HEK293 (cell line): ENCODE measurements at regions not wholly inside any gene's neighbourhood (a gene's known extent, or its start where the extent isn't known, plus 50 kb on each side); places are given as distances from the start of the nearest gene placed in this dataset.
"Not testable (repeated sequence)": the region's sequence is repeated elsewhere in the genome, so short reads cannot be mapped to it uniquely, and the experiment has no call there.

Experiments
- TCF7L2 ChIP-seq: IDR thresholded peaks from 2 replicates; pipeline ENCODE4 v1.6.1; 2011; ENCODE audit warnings: low read depth, mild to moderate bottlenecking, inconsistent platforms, low read length, moderate library complexity, borderline replicate concordance
- ZNF174 ChIP-seq: fragments of 450-650 bp; formaldehyde crosslinking; IDR thresholded peaks from 2 replicates; pipeline ENCODE4 v1.5.0; 2017; ENCODE audit warnings: missing biosample characterization, mild to moderate bottlenecking, missing genetic modification characterization
- ZNF24 ChIP-seq: fragments of 450-650 bp; formaldehyde crosslinking; IDR thresholded peaks from 2 replicates; pipeline ENCODE4 v1.5.1; 2016; ENCODE audit warnings: missing biosample characterization, missing genetic modification characterization
- ZNF302 ChIP-seq: fragments of 450-650 bp; formaldehyde crosslinking; IDR thresholded peaks from 2 replicates; pipeline ENCODE4 v1.5.1; 2016; ENCODE audit warnings: missing biosample characterization, missing genetic modification characterization, low read depth
- ZNF350 ChIP-seq: fragments of 450-650 bp; formaldehyde crosslinking; IDR thresholded peaks from 2 replicates; pipeline ENCODE4 v1.5.0; 2017; ENCODE audit warnings: missing biosample characterization, mild to moderate bottlenecking, missing genetic modification characterization
- ZNF548 ChIP-seq: fragments of 450-650 bp; formaldehyde crosslinking; IDR thresholded peaks from 2 replicates; pipeline ENCODE4 v1.5.1; 2016; ENCODE audit warnings: missing biosample characterization, missing genetic modification characterization
- ZNF558 ChIP-seq: fragments of 450-650 bp; formaldehyde crosslinking; IDR thresholded peaks from 2 replicates; pipeline ENCODE4 v1.5.1; 2016; ENCODE audit warnings: missing biosample characterization, missing genetic modification characterization
- ZNF585B ChIP-seq: fragments of 450-650 bp; formaldehyde crosslinking; IDR thresholded peaks from 2 replicates; pipeline ENCODE4 v1.5.1; 2016; ENCODE audit warnings: missing biosample characterization, missing genetic modification characterization
- TF ChIP-seq, protein P1 (sequence below): fragments of 450-650 bp; IDR thresholded peaks from 2 replicates; pipeline ENCODE4 v1.5.1; 2018; ENCODE audit warnings: missing biosample characterization, mild to moderate bottlenecking, missing genetic modification characterization

DNA sequence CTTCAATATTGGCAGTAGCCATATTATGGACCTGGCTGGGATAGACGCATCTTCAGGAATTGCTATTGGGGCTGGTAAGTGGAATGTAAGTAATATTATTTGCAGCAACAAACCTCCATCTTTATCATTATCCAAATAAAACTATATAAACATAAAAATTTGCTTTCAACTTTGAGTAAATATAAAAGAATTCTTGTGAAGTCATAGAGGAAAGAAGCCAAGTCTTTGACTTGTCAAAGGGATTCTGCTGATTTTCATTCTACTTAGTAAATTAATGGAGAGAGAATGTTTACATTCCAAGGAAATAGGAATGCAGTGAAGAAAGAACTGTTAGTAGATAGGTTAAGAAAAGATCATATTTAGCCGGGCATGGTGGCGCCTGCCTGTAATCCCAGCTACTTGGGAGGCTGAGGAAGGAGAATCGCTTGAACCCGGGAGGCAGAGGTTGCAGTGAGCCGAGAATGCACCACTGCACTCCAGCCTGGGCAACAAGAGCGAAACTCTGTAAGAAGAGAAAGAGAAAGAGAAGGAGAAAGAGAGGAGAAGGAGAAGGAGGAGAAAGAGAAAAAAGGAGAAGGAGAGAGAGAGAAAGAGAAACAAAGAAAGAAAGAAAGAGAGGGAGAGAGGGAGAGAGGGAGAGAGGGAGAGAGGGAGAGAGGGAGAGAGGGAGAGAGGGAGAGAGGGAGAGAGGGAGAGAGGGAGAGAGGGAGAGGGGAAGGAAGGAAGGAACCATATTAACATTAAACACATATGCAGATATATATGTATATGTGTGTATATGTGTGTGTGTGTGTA is 79.4 kb upstream of the GNAZ start:
- TF ChIP-seq TCF7L2; ZNF548 (tag by site-specific recombination); ZNF558 (tag by site-specific recombination); ZNF350 (tag by site-specific recombination); ZNF174 (tag by site-specific recombination); ZNF24 (tag by site-specific recombination); ZNF302 (tag by site-specific recombination); ZNF585B: not testable (repeated sequence)
- TF ChIP-seq, protein P1, sequence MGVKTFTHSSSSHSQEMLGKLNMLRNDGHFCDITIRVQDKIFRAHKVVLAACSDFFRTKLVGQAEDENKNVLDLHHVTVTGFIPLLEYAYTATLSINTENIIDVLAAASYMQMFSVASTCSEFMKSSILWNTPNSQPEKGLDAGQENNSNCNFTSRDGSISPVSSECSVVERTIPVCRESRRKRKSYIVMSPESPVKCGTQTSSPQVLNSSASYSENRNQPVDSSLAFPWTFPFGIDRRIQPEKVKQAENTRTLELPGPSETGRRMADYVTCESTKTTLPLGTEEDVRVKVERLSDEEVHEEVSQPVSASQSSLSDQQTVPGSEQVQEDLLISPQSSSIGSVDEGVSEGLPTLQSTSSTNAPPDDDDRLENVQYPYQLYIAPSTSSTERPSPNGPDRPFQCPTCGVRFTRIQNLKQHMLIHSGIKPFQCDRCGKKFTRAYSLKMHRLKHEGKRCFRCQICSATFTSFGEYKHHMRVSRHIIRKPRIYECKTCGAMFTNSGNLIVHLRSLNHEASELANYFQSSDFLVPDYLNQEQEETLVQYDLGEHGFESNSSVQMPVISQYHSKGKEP (tag by site-specific recombination): not testable (repeated sequence)
